Dedifferentiated amniotic fluid mesenchymal stem cell (primary cell): ENCODE measurements at regions not wholly inside any gene's neighbourhood (a gene's known extent, or its start where the extent isn't known, plus 50 kb on each side); places are given as distances from the start of the nearest gene placed in this dataset.
"Not testable (repeated sequence)": the region's sequence is repeated elsewhere in the genome, so short reads cannot be mapped to it uniquely, and the experiment has no call there.

Source experiments
- DNase-seq: peaks from one replicate; pipeline ENCODE4 v3.0.0-alpha.2; 2016; ENCODE audit errors: extremely low spot score

DNA sequence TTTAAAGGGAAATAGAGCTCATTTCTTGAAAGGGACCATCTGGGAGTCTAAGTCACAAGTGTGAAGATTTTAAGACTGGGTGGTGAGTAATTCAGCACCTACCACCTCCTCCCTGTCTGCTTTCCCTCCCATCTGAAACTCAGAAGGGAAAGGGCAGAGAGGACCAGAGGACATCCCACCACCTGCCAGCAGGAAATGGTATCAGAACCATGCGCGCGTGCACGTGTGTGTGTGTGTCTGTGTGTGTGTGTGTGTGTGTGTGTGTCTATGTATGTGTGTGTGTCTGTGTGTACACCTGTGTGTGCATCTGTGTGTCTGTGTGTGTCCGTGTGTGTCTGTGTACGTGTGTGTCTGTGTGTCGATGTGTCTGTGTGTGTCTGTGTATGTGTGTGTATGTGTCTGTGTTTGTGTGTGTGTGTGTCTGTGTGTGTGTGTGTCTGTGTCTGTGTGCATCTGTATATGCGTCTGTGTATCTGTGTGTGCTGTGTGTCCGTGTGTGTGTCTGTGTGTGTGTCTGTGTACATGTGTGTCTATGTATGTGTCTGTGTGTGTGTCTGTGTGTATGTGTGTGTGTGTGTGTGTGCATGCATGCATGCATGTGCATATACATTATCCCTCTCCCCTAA is 76.8 kb downstream of the ZFP36L2 start:
- DNase-seq, result no peak

GRCh38 chr2:43146083-43146482 is 80.3 kb downstream of the ZFP36L2 start:
- no peak for DNase-seq

DNA sequence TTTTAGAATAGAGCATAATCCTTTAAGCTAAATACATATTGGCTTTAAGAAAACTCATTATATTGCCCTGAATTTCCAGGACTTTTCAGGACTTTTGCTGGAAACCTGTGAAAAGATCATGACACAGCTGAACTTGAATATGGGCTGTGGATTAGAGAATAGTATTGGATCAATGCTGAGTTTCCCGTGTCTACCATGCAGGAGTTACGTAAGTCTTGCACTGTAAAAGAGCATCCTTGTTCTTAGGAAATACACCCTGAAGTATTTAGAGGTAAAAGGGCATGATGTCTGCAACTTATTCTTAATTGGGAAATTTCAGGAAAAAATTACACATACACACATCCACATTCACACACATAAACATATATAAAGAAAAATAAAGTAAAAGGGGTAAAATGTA is 82.1 kb downstream of the ZFP36L2 start:
- no peak for DNase-seq

GRCh38 chr2:43143756-43144155 is 82.7 kb downstream of the ZFP36L2 start:
- DNase-seq, result no peak

DNA sequence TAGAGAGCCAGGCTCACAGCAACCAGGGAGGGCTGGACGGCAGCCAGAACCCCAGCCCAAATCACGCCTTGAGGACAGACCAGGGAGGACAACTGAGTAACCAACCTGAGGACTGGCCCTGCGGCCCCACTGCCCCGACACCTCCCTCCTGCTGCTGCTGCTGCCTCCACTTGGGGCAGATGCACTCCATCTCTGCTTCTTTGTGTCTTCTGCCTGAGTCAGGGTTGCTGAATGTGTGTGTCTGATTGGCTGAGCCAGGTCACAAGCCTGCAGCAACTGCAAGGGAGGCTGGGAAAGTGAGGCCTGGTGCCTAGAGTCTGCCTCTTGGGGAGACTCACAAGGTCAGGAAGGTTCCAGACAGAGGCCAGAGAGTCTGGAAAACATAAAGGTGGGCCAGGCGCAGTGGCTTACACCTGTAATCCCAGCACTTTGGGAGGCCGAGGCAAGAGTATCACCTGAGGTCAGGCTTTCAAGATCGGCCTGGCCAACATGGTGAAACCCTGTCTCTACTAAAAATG is 83.4 kb downstream of the ZFP36L2 start:
- DNase-seq, result no peak

GRCh38 chr2:43141636-43142151 is 84.7 kb downstream of the ZFP36L2 start:
- DNase-seq, result not testable (repeated sequence)

DNA sequence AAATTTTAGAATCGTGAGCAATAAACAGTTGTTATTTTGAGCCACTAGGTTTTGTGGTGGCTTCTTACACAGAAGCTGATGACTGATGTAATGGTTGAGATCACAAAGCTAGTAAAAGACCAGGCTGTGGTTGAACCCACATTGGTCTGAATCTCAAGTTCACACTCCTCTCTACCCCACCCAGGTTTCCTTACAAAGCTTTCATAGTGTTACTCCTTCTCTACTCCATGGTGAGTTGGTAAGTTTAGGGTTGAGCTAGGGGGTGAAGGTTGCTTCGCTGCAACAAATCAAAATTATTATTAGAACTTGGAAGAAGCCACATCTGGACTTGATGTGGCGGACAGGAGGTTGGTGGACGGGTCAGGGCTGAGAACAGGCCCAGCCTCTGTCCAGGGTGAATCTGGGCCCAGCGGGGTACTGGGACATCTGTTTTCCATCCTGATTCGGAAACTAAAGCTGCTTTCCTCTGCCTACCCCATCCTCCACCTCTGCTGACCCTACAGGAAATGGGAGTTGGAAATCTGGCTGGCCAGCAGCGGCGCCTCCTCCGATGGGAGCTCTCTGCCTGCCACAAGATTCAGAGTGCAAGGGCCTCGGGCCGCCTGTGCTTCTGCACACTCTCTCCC is 86.3 kb downstream of the ZFP36L2 start:
- no peak for DNase-seq

DNA sequence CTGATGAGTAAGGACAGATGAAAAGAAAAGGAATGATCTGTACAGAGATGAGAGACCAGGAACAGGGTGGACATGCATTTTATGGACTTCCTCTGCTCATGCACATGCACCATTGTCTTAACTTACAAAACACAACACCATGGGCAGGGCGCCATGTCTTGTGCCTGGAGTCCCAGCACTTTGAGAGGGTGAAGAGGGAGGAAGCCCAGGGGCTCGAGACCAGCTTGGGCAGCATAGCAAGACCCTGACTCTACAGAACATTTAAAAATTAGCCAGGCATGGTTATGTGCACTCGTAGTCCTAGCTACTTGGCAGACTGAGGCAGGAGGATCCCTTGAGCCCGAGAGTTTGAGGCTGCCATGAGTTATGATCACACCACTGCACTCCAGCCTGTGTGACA is 86.9 kb downstream of the ZFP36L2 start:
- DNase-seq, result no peak

GRCh38 chr2:43138441-43138840 is 88.0 kb downstream of the ZFP36L2 start:
- DNase-seq, result no peak

DNA sequence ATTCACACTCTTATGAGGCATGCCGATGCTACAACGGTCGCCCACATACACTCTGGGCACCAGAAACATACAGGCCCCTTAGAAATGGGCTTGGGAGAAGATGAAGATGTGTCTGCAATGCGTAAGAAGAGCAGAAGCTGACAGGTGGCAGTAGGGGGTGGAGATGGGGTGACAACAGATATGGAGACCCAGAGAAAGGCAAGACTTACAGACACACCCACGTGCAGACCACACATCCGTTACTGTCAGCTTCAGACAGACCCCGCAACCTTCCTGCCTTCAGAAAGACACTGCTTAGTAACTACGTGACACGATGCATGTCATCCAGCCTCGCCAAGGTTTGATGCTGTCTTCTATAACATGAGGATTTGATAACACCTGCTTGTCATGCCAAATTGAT is 89.5 kb downstream of the ZFP36L2 start:
- no peak for DNase-seq

DNA sequence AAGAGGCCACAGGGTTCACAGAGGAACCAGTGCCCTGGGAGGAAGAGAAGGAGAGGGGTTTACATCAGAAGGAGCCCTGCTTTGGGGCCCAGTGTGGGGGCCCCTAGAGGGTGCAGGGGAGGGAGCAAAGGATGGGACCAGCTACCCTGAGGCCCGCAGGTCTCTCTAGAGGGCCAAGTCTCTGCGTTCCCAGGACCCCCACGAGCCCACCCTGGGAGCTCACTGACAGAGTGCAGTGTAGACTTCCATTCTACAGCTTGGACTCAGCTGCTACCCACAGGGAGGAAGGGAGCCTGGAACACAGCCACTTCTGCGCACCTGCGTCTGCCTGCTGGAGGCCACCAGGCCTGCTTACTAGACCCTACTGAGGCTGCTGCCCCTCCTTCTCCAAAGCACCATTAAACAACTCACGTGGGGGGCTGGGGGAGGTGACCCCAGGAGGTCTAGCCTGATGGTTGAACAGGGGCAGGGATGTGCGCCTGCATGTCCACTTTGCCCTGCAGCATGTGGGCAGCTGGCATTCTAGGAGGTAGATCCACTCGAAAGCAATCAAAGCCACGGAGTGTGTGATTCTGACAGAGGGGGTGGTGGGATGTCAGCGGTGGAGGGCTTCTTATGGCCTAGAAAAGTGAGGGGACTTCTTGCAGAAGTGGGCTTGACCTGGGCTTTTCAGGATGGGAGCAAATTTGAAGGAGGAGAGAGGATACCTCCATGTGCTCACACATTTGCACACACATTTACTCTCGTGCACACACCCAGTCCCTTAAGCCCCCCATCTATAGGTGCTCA is 90.2 kb downstream of the ZFP36L2 start:
- no peak for DNase-seq

GRCh38 chr2:43135583-43135982 is 90.8 kb downstream of the ZFP36L2 start:
- no peak for DNase-seq

DNA sequence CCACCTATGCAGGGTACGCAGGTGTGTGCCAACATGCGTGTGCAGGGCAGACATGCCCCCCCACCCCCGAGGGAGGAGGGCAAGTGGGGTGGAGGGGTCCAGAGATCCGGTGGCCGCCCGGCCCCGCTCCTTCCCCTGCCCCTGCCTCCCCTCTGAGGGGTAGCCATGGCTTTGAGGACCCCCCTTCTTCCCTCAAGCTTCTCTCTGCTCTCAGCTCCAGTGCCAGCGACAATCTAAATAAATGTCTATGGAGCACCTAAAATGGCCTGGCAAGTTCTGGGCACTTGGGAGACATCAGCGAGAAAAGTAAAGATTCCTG is 91.9 kb downstream of the ZFP36L2 start:
- DNase-seq, result no peak

- DNase-seq, result no peak
Observed at GRCh38 chr2:43133708-43134570, 92.5 kb downstream of the ZFP36L2 start.

- DNase-seq, result no peak
Observed at GRCh38 chr2:43133336-43133707, 93.1 kb downstream of the ZFP36L2 start.

GRCh38 chr2:43132683-43133301 is 93.6 kb downstream of the ZFP36L2 start:
- DNase-seq, result no peak

DNA sequence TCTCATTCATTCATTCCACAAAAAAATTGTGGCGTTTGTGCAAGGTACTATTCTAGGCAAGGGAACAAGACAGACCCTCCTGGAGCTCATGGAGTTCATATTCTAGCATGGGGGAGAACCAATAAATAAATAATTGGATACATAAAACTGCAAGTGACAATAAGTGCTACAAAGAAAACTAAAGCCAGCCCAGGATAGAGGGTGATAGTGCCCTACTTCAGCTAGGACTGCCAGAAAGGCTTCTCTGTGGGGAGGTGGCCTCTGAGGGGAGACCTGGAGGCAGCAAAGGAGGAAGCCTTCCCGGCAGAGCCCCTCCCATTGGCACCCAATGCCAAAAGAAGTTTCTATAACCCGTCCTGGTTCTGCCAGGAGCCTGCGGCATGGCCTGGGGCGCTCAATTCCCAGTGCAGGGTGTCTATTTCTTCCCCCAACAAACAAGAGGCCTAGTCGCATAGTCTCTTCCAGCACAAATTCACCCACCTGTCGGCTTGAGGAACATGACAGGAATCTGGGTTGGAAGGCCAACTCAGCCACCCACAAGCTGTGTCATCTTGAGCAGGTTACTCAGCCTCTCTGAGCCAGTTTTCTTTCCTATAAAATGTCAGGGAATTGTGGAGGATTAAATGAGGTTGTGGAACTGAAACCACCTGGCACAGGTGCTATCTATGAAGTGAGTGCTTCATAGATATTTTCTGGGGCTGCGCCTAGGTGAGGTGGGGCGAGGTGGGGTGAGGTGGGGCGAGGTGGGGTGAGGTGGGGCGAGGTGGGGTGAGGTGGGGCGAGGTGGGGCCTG is 94.3 kb downstream of the ZFP36L2 start:
- DNase-seq, result no peak

GRCh38 chr2:43131051-43131889 is 95.1 kb downstream of the ZFP36L2 start:
- DNase-seq, result peak; percentile 68

GRCh38 chr2:43130548-43130875 is 95.9 kb downstream of the ZFP36L2 start:
- DNase-seq, result no peak
